Mammary epithelial cell (primary cell): ENCODE measurements at regions not wholly inside any gene's neighbourhood (a gene's known extent, or its start where the extent isn't known, plus 50 kb on each side); places are given as distances from the start of the nearest gene placed in this dataset.
"Not testable (repeated sequence)": the region's sequence is repeated elsewhere in the genome, so short reads cannot be mapped to it uniquely, and the experiment has no call there.

Source experiments
- EZH2 ChIP-seq: IDR thresholded peaks from 2 replicates; pipeline ENCODE4 v1.6.1; 2012; ENCODE audit warnings: low read length, inconsistent platforms, borderline replicate concordance
- TF ChIP-seq, protein P1 (sequence below), 2 donors: IDR thresholded peaks in 1 of 2; conservative IDR thresholded peaks in 1 of 2; 2 replicates each; pipeline ENCODE4 v1.5.1; 2011 to 2012; ENCODE audit warnings: inconsistent platforms in 2 of 2, low read length in 2 of 2, mild to moderate bottlenecking in 2 of 2, control low read depth in 1 of 2, low read depth in 1 of 2; ENCODE audit not compliant: insufficient read depth in 1 of 2; ENCODE audit errors: extremely low read depth in 1 of 2

DNA sequence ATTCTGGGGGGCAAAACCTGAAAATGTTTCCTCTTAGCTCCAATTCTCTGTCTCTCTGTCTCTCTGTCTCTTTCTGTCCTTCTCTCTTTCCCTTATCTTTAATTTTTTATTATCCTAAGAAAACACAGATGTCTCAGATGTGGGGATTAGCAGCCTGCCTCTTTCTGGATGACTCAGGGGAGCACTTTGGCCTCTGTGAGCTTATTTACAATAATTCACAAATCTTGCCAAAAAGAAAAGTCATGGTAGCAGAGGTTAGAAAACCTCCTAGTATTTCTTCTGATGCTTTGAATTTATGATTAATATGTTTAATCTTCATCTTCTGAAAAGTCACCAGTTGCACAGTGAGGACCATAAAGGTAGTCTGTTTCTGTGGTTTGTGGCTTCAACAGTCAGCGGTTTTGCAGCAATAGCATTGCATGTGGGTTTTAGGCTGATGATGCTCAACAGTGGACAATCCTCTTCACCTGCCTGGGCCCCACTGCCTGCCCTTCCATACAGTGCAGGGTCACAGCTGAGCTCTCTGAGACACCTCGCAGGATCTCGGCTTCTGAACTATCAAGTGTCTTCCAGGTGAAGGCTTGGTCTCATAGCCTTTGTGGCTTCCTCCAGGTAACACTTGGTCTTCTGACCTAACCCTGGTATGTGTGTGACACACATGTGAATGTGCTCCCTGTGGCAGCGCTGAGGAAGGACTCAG lies 135.7 kb upstream of the DUSP22 start:
- TF ChIP-seq, protein P1, sequence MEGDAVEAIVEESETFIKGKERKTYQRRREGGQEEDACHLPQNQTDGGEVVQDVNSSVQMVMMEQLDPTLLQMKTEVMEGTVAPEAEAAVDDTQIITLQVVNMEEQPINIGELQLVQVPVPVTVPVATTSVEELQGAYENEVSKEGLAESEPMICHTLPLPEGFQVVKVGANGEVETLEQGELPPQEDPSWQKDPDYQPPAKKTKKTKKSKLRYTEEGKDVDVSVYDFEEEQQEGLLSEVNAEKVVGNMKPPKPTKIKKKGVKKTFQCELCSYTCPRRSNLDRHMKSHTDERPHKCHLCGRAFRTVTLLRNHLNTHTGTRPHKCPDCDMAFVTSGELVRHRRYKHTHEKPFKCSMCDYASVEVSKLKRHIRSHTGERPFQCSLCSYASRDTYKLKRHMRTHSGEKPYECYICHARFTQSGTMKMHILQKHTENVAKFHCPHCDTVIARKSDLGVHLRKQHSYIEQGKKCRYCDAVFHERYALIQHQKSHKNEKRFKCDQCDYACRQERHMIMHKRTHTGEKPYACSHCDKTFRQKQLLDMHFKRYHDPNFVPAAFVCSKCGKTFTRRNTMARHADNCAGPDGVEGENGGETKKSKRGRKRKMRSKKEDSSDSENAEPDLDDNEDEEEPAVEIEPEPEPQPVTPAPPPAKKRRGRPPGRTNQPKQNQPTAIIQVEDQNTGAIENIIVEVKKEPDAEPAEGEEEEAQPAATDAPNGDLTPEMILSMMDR (conservative IDR thresholded peaks at IDR 0.05 in 1 of 2, IDR thresholded peaks at IDR 0.05 in 1 of 2; ENCODE audit: extremely low read depth in 1 of 2, insufficient read depth in 1 of 2, low read depth in 1 of 2, low read length in 2 of 2) = not testable (repeated sequence)
- TF ChIP-seq EZH2 = not testable (repeated sequence)
